Prostate gland (tissue), 2 donors: ENCODE measurements at regions not wholly inside any gene's neighbourhood (a gene's known extent, or its start where the extent isn't known, plus 50 kb on each side); places are given as distances from the start of the nearest gene placed in this dataset.

Experiments
- CTCF ChIP-seq, 4 experiments: fragments of 200-600 bp in 2 of 4; fragments of 450-650 bp in 2 of 4; sonication (generic) in 2 of 4; IDR thresholded peaks; 1 replicate in 3 of 4; 2 replicates in 1 of 4; pipeline ENCODE4 v1.5.1; 2016 to 2019; ENCODE audit warnings: antibody characterized with exemption in 4 of 4, mild to moderate bottlenecking in 2 of 4, moderate library complexity in 2 of 4
- POLR2A ChIP-seq: fragments of 450-650 bp; IDR thresholded peaks from one replicate; pipeline ENCODE4 v1.6.1; 2016; ENCODE audit warnings: antibody characterized with exemption, mild to moderate bottlenecking
- POLR2AphosphoS5 ChIP-seq: sonication (generic); formaldehyde crosslinking; IDR thresholded peaks from one replicate; pipeline ENCODE4 v1.6.1; 2017; ENCODE audit warnings: antibody characterized with exemption

GRCh38 chr4:187183826-187184225 lies 460.2 kb upstream of the FAT1 start:
- TF ChIP-seq CTCF (IDR thresholded peaks at IDR 0.05), result no peak
- no peak for TF ChIP-seq POLR2AphosphoS5
- no peak for TF ChIP-seq POLR2A
